Inflammatory macrophage (primary cell): ENCODE measurements at regions not wholly inside any gene's neighbourhood (a gene's known extent, or its start where the extent isn't known, plus 50 kb on each side); places are given as distances from the start of the nearest gene placed in this dataset.
A peak's percentile ranks its signal among the peaks of the same experiment; 100 is the strongest.

Experiments
- DNase-seq, 2 donors: peaks; one replicate each; pipeline ENCODE4 v3.0.0-alpha.2; 2020 to 2022

- no peak for DNase-seq
Observed at GRCh38 chr1:88433556-88433955, 250.5 kb upstream of the PKN2 start.

GRCh38 chr1:88434836-88435235, 249.2 kb upstream of the PKN2 start:
- DNase-seq = no peak

- DNase-seq = no peak
Observed at GRCh38 chr1:88441022-88441421, 243.1 kb upstream of the PKN2 start.

- DNase-seq = no peak
Observed at GRCh38 chr1:88451856-88452255, 232.2 kb upstream of the PKN2 start.

- DNase-seq = no peak
Observed at GRCh38 chr1:88453295-88453694, 230.8 kb upstream of the PKN2 start.

GRCh38 chr1:88454781-88455180, 229.3 kb upstream of the PKN2 start:
- DNase-seq = no peak

GRCh38 chr1:88455621-88456256, 228.3 kb upstream of the PKN2 start:
- DNase-seq = peak; percentile 24 to 39

- no peak for DNase-seq
Observed at GRCh38 chr1:88457197-88457596, 226.9 kb upstream of the PKN2 start.

- no peak for DNase-seq
Observed at GRCh38 chr1:88461007-88461406, 223.1 kb upstream of the PKN2 start.

- DNase-seq = no peak
Observed at GRCh38 chr1:88462096-88462487, 222.0 kb upstream of the PKN2 start.

- no peak for DNase-seq
Observed at GRCh38 chr1:88462488-88463261, 221.4 kb upstream of the PKN2 start.

- no peak for DNase-seq
Observed at GRCh38 chr1:88463401-88463985, 220.6 kb upstream of the PKN2 start.

GRCh38 chr1:88466011-88466410, 218.1 kb upstream of the PKN2 start:
- no peak for DNase-seq

- DNase-seq = no peak
Observed at GRCh38 chr1:88466899-88467580, 217.0 kb upstream of the PKN2 start.

- DNase-seq = no peak
Observed at GRCh38 chr1:88472298-88472697, 211.8 kb upstream of the PKN2 start.

GRCh38 chr1:88472714-88473113, 211.4 kb upstream of the PKN2 start:
- no peak for DNase-seq

- DNase-seq = no peak
Observed at GRCh38 chr1:88474555-88475304, 209.3 kb upstream of the PKN2 start.

- no peak for DNase-seq
Observed at GRCh38 chr1:88484881-88485280, 199.2 kb upstream of the PKN2 start.

- no peak for DNase-seq
Observed at GRCh38 chr1:88488237-88488636, 195.8 kb upstream of the PKN2 start.

- DNase-seq = no peak
Observed at GRCh38 chr1:88490676-88491075, 193.4 kb upstream of the PKN2 start.

GRCh38 chr1:88499671-88500070, 184.4 kb upstream of the PKN2 start:
- DNase-seq = no peak

GRCh38 chr1:88502886-88503285, 181.2 kb upstream of the PKN2 start:
- DNase-seq = no peak

- DNase-seq = no peak
Observed at GRCh38 chr1:88503646-88504045, 180.4 kb upstream of the PKN2 start.
